Activated T-helper 9 cell treated with anti-CD3 and anti-CD28 coated beads, Interleukin-2, amount 50 U/mL, for 16 hours (primary cell): ENCODE measurements at regions not wholly inside any gene's neighbourhood (a gene's known extent, or its start where the extent isn't known, plus 50 kb on each side); places are given as distances from the start of the nearest gene placed in this dataset.

Experiments used
- DNase-seq: peaks from one replicate; pipeline ENCODE4 v3.0.0-alpha.2; 2020; ENCODE audit warnings: low read depth

DNA sequence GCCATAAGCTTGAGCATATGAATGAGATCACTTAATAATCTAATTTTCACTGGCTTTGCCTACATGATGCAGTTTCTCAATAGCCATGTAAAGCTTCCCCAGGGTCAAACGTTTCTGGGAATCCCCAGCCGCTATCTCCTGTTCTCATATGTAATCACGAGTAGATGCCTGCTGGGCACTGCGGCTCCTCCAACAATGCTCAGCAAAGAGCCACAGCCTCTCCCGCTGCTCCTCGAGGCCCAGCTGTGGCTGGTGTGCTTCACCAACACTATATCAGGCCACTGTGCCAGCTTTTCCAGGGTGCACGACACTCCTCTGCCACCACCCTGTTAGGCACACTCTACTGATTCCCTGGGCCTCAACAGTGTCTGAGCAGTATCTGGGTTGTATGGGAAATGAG, 78.3 kb upstream of the RASGEF1B start:
- DNase-seq = no peak

DNA sequence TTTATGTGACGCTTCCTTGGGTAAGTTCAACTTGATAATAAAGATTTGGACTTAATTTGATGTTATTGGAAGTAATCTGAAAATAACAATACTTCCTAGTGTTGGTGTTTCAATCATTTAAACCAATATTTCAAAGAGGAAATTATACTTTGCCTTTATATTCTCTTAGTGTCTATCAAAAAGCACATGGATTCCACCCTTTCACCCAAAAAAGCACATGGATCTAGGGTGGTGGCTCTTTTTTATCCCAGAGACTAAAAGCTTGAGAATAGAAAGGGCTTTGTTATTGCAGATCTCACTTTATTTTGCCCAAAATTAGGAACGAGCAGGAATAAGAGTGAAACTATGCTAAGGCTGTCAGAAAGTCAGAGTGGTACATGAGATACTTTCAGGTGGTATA, 75.1 kb upstream of the RASGEF1B start:
- DNase-seq = no peak

DNA sequence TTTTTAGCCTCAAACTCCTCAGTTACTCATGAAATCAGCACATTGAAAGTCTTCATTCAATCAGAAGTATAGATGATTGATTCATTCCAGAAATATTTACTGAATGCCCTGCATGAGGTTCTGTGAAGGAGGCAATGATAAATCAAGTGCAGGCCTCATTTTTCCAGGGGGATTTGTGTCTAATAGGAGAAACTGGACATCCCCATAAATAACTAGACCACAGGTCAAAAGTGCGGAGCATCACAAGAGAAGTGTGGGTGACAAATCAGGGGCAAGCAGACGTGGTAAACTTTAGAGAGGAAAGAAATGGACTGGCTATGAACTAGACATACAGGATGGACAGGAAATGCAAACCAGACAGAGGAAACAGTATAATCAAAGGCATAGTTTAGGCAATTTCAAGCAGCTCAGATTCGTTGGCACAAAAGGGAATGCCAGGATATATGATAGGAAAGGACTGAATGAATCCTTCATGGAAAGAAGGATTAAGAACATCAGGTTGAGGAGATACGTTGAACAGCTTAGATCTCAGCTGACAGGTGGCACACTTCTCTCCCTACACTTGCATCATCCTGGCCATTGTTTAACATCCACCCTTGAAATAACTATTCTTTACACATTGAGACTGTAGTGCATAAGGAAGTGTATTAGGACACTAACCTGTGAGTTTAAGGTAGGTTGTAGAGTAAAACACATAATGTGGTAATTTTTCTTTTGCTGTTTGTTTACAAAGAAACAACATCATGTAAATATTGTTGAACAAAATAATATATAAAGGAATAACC, 69.6 kb upstream of the RASGEF1B start:
- DNase-seq = no peak

DNA sequence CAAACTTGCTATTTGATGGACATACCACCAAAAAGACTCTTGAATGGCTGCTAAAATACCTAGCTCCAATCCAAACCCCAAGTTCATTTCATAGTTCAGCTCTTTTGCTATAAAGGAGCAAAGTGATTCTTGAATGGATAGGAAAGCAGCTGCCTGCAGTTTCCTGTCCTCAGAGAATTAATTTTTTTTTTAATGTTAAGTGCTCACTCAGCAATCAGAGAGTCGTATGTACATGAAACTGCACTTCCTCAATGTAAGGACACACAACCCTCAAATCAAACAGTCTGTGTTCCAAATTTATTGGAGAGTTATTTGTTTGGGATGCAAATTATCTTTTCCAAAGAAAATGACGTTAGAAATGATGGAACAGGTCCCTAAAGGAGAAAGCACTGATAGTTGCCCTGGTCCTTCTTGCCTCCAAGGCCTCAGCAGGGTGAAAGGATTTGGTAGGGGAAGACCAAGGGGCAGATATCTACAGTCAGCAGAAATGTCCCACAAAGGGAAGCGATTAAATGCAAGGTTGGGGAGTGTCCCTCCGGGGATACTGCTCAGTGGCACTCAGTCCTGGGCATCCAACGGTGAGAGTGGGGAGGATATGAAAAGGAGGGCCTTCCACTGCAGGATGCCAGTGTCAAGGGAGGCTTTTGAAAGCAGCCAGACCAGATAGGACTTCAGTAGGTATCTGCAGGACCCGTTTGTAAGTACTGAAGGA, 67.2 kb upstream of the RASGEF1B start:
- no peak for DNase-seq

DNA sequence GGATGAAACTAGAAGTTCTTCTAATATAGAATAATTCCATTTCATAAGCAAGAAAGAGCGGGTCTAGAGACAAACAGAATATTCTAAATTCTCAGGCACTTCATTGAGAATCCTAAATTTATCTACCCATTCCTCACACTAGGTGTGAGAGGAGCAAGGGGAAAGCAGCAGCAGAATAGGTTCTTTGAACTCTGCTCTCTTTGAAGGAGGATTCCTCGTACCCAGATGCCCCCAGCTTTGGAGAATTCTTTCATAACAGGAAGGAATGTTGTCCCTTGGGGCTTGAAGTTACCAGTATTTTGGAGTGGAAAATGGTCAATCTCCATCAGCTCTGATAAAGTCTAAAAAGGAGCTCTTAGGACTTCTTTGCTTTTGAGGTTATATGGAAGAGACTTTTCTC, 59.7 kb upstream of the RASGEF1B start:
- no peak for DNase-seq

DNA sequence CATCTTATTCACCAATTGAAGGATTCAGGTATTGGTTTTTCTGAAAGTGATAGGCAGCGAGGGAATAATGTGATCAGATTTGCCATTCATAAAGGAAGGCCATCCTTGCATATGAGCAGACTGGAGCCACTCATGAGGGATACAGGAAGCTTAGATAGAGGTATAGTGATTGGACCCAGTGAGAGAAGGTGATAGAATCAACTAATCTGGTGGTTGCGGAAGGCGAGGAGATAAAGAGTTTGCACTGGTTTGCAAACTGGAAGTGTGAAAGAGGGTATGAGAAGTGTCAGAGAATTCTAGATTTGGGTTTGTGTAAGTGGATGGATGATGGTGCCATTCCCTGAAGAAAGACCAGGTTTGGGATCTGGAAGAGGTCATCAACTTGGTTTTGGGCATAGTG, 57.3 kb upstream of the RASGEF1B start:
- no peak for DNase-seq

DNA sequence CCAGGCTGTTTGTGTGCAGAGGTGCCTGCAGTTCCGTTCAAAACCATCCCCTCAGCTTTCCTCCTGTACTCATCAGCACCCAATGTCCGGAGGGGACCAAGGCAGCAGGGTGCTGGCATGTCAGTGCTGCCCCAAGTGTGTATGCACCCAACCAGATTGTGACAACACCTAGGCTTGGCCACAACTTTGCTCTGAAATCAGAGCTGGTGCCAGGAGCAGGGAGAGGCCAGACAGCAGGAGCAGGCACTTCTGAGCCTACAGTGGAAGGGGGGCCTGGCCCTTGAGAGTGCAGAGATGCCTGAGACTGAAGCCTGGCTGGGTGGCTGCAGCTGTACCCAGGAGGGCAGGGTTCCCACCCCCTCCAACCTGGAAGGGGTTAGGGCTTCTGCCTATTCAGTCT, 56.5 kb upstream of the RASGEF1B start:
- no peak for DNase-seq

DNA sequence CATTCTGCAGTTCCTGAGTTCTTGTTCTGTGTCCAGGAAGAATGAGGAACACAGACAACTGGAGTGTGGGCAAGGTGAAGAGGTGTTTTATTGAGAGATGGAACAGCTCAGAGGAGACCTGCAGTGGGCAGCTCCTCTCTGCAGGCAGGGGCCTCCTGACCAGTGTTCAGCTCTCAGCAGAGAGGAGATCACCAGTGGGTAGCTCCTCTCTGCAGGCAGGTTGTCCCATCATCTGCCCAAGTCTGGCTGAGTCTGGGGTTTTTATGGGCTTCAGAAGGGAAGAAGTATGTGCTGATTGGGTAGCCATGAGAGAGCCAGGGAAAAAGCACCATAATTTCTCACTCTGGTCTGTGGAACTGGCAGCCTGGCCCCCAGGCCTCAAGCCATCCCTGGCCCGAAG, 56.0 kb upstream of the RASGEF1B start:
- no peak for DNase-seq

DNA sequence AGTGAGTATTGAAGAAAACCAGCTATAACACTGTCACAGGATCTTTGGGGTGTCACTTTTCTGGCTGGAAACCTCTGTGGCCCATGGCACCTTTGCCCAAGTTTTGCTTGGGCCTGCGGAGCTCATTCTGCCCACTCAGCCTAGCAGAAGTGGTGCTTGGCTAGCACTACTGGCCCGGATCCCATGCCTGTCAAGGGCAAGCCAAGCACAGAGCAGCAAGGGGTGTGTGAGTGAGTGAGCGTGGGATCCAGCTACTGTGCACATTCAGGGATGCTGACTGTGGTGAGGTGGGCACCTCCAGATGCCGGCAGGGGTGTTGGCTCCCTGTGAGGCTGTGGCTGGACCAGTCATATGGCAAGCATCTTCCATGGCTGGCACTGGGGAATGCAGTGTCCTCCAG, 55.4 kb upstream of the RASGEF1B start:
- DNase-seq = no peak

DNA sequence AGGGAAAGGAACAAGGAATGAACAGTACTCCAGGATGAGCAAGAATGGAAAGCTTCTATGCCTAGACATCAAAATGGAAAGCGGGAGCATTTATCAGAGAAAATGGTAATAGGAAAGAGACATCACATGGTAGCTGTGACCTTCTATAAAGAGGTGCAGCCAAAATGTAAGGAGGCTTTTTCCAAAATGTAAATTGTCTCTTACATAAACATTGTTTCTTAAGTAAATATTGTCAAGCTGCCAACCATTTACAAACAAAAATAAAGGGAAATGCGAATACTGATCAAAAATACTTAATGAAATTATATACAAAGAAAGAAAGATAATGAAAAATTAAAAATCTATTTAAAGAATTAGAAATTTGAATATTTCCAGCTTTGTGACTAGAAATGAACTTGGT, 55.0 kb upstream of the RASGEF1B start:
- no peak for DNase-seq

DNA sequence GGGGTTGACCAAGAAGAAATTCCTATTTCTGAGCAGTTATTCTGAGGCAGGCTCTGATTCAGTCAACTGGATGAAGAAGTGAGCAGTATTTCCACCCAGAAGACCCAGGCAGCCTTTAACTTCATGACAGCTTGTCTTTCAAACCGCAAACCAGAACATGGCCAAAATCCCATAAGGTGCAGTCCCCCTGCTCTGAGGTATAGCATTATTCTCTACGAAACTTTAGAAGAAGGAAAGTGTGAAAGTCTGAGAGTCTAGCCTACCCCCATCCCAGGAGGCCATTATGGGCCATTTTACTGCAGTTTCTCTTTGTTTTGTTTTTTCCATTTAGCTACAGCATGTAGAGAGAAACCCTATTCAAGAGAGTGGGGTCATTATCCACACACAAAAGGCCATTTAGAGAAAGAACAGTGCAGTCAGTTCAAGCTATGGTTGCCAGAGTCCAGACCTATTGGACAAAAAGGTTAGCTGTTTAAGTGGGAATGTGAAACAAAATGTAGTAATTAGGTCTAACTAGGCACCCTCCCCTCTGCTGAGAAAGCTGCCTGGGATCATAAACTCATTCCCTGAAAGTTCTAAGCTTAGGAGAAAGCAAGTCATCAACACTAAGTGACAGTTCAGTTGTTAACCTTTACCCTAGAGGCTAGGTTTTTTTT, 52.1 kb upstream of the RASGEF1B start:
- DNase-seq = no peak

DNA sequence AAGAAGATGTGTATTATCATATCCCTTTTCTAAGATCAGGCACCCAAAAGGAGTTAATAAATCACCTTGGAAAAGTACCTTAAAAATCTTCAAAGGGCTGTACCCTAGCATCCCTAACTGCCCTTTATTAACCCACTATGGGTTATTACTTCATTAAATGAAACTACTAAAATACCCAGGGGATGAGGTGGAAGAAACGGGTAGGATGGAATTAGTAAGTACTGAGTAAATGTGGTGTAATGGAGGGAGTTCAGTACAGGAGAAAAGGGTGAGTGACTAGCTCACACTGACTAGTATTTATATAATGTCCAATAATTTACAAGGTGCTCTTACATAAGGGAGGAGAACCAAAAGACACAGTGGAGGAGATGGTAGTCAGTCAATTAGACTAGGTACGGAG, 51.0 kb upstream of the RASGEF1B start:
- DNase-seq = no peak

DNA sequence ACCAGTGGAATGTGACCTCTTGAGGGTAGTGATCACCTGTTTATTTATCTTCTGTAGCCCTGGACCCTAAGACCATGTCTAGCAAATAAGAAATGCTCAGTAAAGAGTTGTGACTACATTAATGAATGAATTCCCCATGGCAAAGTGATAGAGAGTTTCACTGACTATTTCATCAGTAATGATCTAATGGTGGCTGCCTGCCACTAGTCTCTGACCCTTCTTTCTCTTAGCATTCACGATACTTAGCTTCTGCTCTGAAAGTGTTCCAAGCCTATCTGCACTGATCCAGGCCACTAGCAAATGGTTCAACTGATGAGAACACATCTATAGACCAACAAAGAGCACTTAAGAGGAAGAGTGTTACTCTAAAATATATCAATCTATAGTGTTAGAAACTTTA, 50.0 kb upstream of the RASGEF1B start:
- DNase-seq = no peak
